ENCODE measurements at regions not wholly inside any gene's neighbourhood (a gene's known extent, or its start where the extent isn't known, plus 50 kb on each side); places are given as distances from the start of the nearest gene placed in this dataset.

DNA sequence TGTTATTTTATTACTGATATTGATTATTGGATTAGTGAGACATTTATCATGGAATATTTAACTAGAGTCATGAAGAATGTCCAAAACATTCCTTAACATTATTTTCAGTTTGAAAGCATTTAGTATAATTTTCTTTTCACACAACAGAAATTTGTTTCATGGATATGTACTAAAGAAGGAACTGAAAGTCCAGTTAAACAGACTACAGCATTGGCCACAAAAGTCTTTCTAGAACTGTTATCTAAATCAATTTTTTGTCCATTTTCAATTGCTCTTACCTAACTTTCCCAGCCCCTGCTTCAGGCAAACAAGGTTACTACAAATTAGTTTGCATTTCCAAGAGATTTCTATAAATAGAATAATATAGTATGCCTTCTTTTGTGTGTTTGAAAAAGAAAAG is 1018.0 kb upstream of the PCDH20 start:
- no peak for DNase-seq (ENCODE audit: low read depth)
- TF ChIP-seq, protein P1, sequence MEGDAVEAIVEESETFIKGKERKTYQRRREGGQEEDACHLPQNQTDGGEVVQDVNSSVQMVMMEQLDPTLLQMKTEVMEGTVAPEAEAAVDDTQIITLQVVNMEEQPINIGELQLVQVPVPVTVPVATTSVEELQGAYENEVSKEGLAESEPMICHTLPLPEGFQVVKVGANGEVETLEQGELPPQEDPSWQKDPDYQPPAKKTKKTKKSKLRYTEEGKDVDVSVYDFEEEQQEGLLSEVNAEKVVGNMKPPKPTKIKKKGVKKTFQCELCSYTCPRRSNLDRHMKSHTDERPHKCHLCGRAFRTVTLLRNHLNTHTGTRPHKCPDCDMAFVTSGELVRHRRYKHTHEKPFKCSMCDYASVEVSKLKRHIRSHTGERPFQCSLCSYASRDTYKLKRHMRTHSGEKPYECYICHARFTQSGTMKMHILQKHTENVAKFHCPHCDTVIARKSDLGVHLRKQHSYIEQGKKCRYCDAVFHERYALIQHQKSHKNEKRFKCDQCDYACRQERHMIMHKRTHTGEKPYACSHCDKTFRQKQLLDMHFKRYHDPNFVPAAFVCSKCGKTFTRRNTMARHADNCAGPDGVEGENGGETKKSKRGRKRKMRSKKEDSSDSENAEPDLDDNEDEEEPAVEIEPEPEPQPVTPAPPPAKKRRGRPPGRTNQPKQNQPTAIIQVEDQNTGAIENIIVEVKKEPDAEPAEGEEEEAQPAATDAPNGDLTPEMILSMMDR (conservative IDR thresholded peaks at IDR 0.05; ENCODE audit: low read depth, low read length) = no peak
- H3K4me3 ChIP-seq (ENCODE audit: low read depth, low read length) = no peak overlapping the region

DNA sequence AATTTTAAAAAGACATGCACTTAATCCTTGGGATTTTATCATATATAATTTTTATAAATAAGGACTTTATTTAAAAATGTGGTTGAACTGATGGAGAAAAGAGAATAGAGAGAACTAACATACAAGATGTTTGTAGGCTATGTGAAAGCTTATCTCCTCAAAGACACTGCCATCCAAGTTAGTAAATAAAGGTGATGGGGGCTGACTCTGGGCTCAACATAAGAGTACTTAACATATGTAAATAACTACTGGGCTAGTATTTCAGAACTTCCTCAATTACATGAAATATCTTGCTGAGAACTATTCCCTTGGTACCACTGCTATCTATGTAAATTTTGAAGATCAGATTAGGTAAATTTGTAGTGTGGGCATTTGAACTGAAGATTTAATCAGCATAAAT is 1017.3 kb upstream of the PCDH20 start:
- no peak overlapping the region for H3K4me3 ChIP-seq (ENCODE audit: low read depth, low read length)
- TF ChIP-seq, protein P1 (conservative IDR thresholded peaks at IDR 0.05; ENCODE audit: low read depth, low read length) = no peak
- no peak for DNase-seq (ENCODE audit: low read depth)

DNA sequence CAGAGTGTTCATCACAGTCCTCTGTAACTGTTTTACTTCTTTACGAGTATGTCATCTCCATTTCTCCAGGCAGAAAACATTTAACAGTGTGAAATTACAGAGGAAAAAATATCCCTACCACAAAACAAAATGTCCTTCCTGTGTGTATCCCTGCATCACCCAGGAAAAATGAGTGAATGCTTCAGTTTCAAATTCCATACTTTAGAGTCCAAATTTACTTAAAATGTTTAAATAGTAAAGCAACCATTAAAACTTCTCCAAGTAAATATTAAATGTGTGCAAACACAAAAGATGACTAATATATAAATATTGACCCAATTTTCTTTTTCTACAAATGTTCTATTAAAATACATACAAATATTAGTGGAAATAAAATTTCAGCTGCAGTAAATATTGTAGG is 1016.6 kb upstream of the PCDH20 start:
- TF ChIP-seq, protein P1 (conservative IDR thresholded peaks at IDR 0.05; ENCODE audit: low read depth, low read length) = no peak
- no peak overlapping the region for H3K4me3 ChIP-seq (ENCODE audit: low read depth, low read length)
- no peak for DNase-seq (ENCODE audit: low read depth)

DNA sequence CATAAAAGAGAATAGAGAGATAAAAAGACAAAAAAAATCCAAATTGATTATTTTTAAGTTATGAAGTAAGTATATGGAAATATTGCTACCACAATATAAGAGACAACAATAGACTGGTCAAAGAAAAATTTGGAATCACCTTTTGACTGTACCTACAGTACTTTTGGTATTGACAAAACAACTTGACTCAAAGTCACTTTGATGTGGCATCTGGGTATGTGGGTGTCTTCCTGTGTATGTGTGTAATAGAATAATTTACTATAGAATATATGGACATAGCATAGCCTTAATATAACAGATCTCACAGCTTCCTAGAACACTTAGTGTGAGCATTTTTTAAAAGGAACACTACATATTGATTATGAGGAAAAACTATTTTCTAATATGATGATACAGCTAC is 1016.2 kb upstream of the PCDH20 start:
- TF ChIP-seq, protein P1 (conservative IDR thresholded peaks at IDR 0.05; ENCODE audit: low read depth, low read length) = no peak
- DNase-seq (ENCODE audit: low read depth) = no peak
- H3K4me3 ChIP-seq (ENCODE audit: low read depth, low read length) = no peak overlapping the region

DNA sequence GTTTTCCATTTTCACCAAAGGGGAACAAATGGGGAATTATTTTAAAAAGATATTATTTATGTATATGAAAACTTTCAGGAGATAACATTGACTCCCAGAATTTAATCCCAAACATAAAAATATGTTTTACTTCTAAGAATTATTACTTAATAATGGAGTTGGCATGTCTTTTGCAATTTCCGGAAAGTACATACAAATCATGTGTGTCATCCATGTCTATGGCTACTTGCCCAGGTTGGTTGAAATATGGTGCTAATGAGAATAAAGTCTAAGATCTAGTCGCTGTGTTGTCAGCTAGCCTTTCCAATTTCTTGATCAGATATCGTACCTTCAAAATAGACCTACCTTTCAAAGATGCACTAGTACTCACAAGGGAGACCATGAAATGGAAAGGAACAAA is 1003.2 kb upstream of the PCDH20 start:
- no peak overlapping the region for H3K4me3 ChIP-seq (ENCODE audit: low read depth, low read length)
- DNase-seq (ENCODE audit: low read depth) = no peak
- TF ChIP-seq, protein P1 (conservative IDR thresholded peaks at IDR 0.05; ENCODE audit: low read depth, low read length) = no peak

DNA sequence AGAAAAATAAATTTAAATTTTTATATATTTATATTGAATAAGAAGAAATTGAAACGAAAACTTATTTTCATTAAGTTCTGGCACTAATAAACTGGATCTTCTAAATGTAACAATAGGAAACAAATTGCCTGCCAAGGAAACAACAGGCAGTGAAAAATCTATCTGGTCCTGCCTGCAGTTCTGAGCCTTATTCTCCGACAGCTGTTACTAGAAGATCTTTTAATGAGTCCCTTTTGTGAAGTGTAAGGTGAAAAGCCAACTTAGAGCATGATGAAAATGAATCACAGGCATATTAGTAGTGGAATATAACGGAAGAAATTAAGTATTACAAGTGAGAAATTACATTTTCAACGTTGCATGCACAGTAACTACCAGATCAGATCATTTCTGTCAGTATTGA is 1002.7 kb upstream of the PCDH20 start:
- TF ChIP-seq, protein P1 (conservative IDR thresholded peaks at IDR 0.05; ENCODE audit: low read depth, low read length) = no peak
- DNase-seq (ENCODE audit: low read depth) = no peak
- H3K4me3 ChIP-seq (ENCODE audit: low read depth, low read length) = no peak overlapping the region

DNA sequence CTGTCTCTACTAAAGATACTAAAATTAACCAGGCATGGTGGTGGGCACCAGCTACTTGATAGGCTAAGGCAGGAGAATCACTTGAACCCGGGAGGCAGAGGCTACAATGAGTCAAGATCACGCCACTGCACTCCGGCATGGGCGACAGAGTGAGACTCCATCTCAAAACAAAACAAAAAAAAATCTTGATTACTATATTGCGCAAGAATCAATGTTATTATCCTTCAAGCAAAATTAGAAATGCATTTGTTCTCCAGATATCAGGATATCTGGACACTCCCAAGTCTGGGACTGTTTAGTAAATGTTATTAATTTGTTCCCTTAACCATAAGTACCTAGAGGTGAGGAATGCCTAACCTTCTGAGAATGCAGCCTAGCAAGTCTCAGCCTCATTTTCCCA is 992.2 kb upstream of the PCDH20 start:
- H3K4me3 ChIP-seq (ENCODE audit: low read depth, low read length) = no peak overlapping the region
- TF ChIP-seq, protein P1 (conservative IDR thresholded peaks at IDR 0.05; ENCODE audit: low read depth, low read length) = no peak

More for the DNA sequence above, 992.2 kb upstream of the PCDH20 start:
- no peak for DNase-seq (ENCODE audit: low read depth)
